Ovary (tissue), 7 donors: ENCODE measurements at regions not wholly inside any gene's neighbourhood (a gene's known extent, or its start where the extent isn't known, plus 50 kb on each side); places are given as distances from the start of the nearest gene placed in this dataset.

Experiments used
- DNase-seq, 5 donors: peaks; one replicate each; pipeline ENCODE4 v3.0.0-alpha.2; 2019 to 2020
- H3K27ac ChIP-seq, 2 donors: fragments of 200-600 bp; one replicate each; pipeline versions ENCODE4 v1.5.1 to v1.8.0; 2019 to 2022
- H3K27me3 ChIP-seq: fragments of 200-600 bp; one replicate; pipeline ENCODE4 v1.8.0; 2022
- H3K36me3 ChIP-seq: fragments of 200-600 bp; sonication (generic); one replicate; pipeline ENCODE4 v1.5.1; 2019
- H3K4me1 ChIP-seq: one replicate; pipeline ENCODE4 v1.8.1; 2013; ENCODE audit warnings: mild to moderate bottlenecking, moderate library complexity; ENCODE audit not compliant: insufficient read depth
- H3K4me3 ChIP-seq: fragments of 200-600 bp; sonication (generic); one replicate; pipeline ENCODE4 v1.5.1; 2017
- H3K9me3 ChIP-seq, 2 donors: fragments of 200-600 bp in 1 of 2; sonication (generic) in 1 of 2; one replicate each; pipeline versions ENCODE4 v1.5.1 to v1.8.1; 2013 to 2019; ENCODE audit warnings: mild to moderate bottlenecking in 1 of 2, moderate library complexity in 1 of 2
- EP300 ChIP-seq: sonication (generic); formaldehyde crosslinking; IDR thresholded peaks from one replicate; pipeline ENCODE4 v1.6.1; 2017; ENCODE audit warnings: antibody characterized with exemption
- POLR2A ChIP-seq: fragments of 450-650 bp; IDR thresholded peaks from one replicate; pipeline ENCODE4 v1.6.1; 2017; ENCODE audit warnings: antibody characterized with exemption, mild to moderate bottlenecking, moderate library complexity
- WGBS, 3 donors: extraction: QIAGEN DNeasy Blood & Tissue Kit in 1 of 3; methylation state at CpG; one replicate each; pipeline versions ENCODE4 v1.1.5 to v1.1.7; 2013 to 2017; 5-methylcytosine and 5-hydroxymethylcytosine counted together
- intact Hi-C, 4 donors: fragments of 100-400 bp; cut with DNase I; formaldehyde crosslinking; loops; one replicate each; pipeline versions ENCODE4 v1.11.0 to v1.15.1; 2022 to 2023
- TF ChIP-seq, protein P1 (sequence below), 3 donors: fragments of 450-650 bp in 2 of 3; fragments of 200-600 bp in 1 of 3; IDR thresholded peaks; one replicate each; pipeline versions ENCODE4 v1.5.1 to v1.8.0; 2016 to 2022; ENCODE audit warnings: antibody characterized with exemption in 3 of 3, mild to moderate bottlenecking in 1 of 3
- donor health status: DM: no; HTN: no; CAD: no; lungs with moderate emphysema.
- donor health status: DM: no; HTN: no; CAD: no.
- donor health status: Bipolar disorder and iron deficiency.
- donor health status: DM: no; HTN: no; CAD: no.
- donor health status: DM: yes; HTN: yes; CAD: no.

- no peak overlapping the region for H3K4me3 ChIP-seq
- DNase-seq, result no peak
- no peaks in the 10 kb centered on the region for H3K4me1 ChIP-seq
- H3K27me3 ChIP-seq, result no peaks in the 10 kb centered on the region
- TF ChIP-seq, protein P1, sequence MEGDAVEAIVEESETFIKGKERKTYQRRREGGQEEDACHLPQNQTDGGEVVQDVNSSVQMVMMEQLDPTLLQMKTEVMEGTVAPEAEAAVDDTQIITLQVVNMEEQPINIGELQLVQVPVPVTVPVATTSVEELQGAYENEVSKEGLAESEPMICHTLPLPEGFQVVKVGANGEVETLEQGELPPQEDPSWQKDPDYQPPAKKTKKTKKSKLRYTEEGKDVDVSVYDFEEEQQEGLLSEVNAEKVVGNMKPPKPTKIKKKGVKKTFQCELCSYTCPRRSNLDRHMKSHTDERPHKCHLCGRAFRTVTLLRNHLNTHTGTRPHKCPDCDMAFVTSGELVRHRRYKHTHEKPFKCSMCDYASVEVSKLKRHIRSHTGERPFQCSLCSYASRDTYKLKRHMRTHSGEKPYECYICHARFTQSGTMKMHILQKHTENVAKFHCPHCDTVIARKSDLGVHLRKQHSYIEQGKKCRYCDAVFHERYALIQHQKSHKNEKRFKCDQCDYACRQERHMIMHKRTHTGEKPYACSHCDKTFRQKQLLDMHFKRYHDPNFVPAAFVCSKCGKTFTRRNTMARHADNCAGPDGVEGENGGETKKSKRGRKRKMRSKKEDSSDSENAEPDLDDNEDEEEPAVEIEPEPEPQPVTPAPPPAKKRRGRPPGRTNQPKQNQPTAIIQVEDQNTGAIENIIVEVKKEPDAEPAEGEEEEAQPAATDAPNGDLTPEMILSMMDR (IDR thresholded peaks at IDR 0.05), result no peak
- TF ChIP-seq EP300, result no peak
- no peak for TF ChIP-seq POLR2A
- intact Hi-C loops, result no loop called here
- H3K36me3 ChIP-seq, result no peaks in the 10 kb centered on the region
- 87 to 90% (median 89%) methylated on average over 33 of the region's 33 CpGs for WGBS, 3 donors
- no peaks in the 10 kb centered on the region for H3K9me3 ChIP-seq
- no peak overlapping the region for H3K27ac ChIP-seq
Observed at GRCh38 chr18:78390952-78391348, 588.7 kb upstream of the SALL3 start.

- TF ChIP-seq EP300 (no peak), POLR2A (no peak)
- DNase-seq, result no peak
- intact Hi-C loops, result no loop called here
- Histone ChIP-seq H3K4me3 (no peak overlapping the region), H3K9me3 (no peaks in the 10 kb centered on the region), H3K4me1 (no peaks in the 10 kb centered on the region), H3K27me3 (no peaks in the 10 kb centered on the region), H3K27ac (no peak overlapping the region), H3K36me3 (no peaks in the 10 kb centered on the region)
- 59 to 65% (median 60%) methylated on average over 14 of the region's 14 CpGs for WGBS, 3 donors
Observed at GRCh38 chr18:78393086-78393862, 586.3 kb upstream of the SALL3 start.

DNA sequence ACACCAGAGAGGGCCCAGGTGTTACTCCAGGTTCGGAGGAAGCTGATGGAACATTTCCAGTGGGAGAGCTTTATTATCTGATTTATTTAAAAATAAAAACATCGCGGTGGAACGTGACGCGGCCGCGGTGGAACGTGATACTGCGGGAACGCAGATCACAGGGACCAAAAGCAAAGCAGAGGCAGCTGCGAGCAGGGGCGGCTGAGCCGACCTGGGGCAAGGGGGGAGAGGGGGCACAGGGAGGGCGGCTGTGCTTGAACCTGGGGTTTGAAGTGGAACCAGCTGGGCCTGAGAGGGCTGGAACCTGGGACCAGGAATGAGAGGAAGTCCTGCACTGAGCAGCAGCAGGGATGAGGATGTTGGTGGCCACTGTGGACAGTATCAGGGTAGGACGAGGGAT lies 583.5 kb upstream of the SALL3 start:
- no peaks in the 10 kb centered on the region for H3K9me3 ChIP-seq
- H3K27me3 ChIP-seq, result no peaks in the 10 kb centered on the region
- TF ChIP-seq, protein P1 (IDR thresholded peaks at IDR 0.05), result no peak
- TF ChIP-seq POLR2A (no peak), EP300 (no peak)
- no peaks in the 10 kb centered on the region for H3K4me1 ChIP-seq
- DNase-seq, result no peak
- H3K36me3 ChIP-seq, result no peaks in the 10 kb centered on the region
- no peak overlapping the region for H3K27ac ChIP-seq
- WGBS, 3 donors, result 88 to 91% (median 90%) methylated on average over 16 of the region's 16 CpGs
- no peak overlapping the region for H3K4me3 ChIP-seq
- intact Hi-C loops, result no loop called here

- Histone ChIP-seq H3K36me3 (no peaks in the 10 kb centered on the region), H3K4me1 (no peaks in the 10 kb centered on the region)
- TF ChIP-seq, protein P1 (IDR thresholded peaks at IDR 0.05), result no peak
- TF ChIP-seq POLR2A (no peak), EP300 (no peak)
Observed at GRCh38 chr18:78396756-78397155, 582.9 kb upstream of the SALL3 start.

DNA sequence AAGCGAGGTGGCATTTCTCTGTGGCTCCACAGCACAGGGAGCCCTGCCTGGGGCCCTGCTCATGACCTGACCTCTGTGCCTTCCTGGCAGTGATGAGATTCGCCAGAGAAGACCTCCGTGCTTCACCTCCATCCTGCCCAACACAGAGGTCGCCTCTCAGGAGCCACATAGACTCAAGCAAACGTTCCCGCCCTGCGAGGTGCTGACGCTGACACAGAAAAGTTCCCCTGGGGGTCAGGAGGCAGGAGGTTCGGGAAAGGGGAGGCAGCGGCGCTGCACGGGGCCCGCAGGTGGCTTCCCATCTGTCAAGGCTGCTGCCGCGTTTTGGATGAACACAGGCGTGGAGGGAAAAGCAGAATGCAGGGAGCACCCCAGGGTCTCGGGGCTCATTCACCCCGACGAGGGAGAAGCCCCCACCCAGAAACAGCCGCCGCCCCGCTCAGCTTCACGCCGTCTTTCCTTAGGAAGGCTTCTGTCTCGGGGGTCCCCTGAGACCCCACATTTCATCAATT lies 579.6 kb upstream of the SALL3 start:
- Histone ChIP-seq H3K27ac (no peak overlapping the region), H3K36me3 (no peaks in the 10 kb centered on the region), H3K4me1 (no peaks in the 10 kb centered on the region), H3K4me3 (no peak overlapping the region), H3K27me3 (no peaks in the 10 kb centered on the region), H3K9me3 (no peaks in the 10 kb centered on the region)
- TF ChIP-seq EP300, result no peak
- TF ChIP-seq, protein P1 (IDR thresholded peaks at IDR 0.05), result no peak
- no peak for TF ChIP-seq POLR2A
- intact Hi-C loops, result no loop called here
- 82 to 86% (median 82%) methylated on average over 25 of the region's 25 CpGs for WGBS, 3 donors
- DNase-seq, result no peak

More at GRCh38 chr18:78396756-78397155, 582.9 kb upstream of the SALL3 start:
- H3K27ac ChIP-seq, result no peak overlapping the region
- H3K4me3 ChIP-seq, result no peak overlapping the region
- WGBS, 3 donors, result 87 to 91% (median 89%) methylated on average over 10 of the region's 10 CpGs
- intact Hi-C loops, result no loop called here
- no peak for DNase-seq
- H3K27me3 ChIP-seq, result no peaks in the 10 kb centered on the region
- H3K9me3 ChIP-seq, result no peaks in the 10 kb centered on the region
